ENCODE measurements at regions not wholly inside any gene's neighbourhood (a gene's known extent, or its start where the extent isn't known, plus 50 kb on each side); places are given as distances from the start of the nearest gene placed in this dataset.

DNA sequence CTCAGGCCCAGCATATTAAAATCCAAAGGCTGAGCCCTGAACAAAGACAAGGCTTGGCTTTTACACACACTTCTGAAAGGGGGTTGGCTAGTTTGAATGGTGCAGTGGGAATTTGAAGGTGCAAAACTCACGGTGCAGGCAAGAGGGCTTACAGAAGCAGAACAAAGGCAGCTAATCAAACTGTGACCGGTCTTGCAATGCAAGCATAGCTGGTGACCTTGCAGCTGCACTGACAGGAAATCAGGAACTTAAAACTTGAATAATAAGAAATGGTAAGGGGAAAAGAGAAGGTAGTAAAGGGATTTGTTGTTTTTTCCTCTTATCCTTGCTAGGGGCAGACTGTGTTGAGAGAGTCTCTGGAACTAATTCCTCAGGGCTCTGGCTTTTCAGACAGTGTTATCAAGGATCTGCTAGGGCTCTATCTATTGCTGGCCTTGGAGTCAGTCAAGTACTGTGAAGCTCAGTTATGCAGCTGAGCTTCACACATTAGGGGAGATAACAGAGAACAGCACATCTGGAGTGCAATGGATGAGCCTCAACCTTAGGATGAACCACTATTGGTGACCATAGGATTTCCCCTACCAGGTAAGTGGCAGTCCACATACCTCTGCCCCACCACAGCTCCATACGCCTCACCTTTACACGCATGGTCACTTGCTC is 97.6 kb downstream of the PPIAL4G start:
- peaks cover 8% of the 10 kb centered on the region for H3K27me3 Mint-ChIP-seq (ENCODE audit: low read depth)
- POLR2A ChIA-PET, result no interaction called here

DNA sequence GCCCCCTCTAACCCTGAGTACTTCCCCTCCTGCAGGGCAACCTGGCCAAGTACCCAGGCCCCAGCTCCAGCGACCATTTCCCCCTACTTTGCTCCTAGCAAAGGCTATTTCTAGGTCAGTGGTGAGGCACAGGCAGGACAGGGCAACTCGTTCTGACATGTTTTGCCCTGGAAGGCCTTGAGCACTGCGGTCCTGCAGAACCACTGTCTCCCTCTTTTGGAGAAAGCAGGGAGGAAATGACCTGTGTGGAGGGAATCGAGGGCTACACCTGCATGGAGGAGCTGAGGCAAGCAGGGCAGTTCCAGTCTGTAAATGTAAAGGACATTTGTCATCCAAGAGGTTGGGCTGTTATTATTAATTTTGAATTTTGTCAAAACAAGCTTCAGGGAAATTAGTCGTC is 99.1 kb downstream of the PPIAL4G start:
- DNase-seq (ENCODE audit: low spot score) (peak; percentile 19), ATAC-seq (peak; percentile 28)
- H3K4me3 Mint-ChIP-seq, result no peak overlapping the region
- TF ChIP-seq TEAD1 (CRISPR knock-in tag; IDR thresholded peaks at IDR 0.05), result no peak
- no peak for TF ChIP-seq SMAD4 (CRISPR knock-in tag; IDR thresholded peaks at IDR 0.05)
- no peak for TF ChIP-seq CREB1 (CRISPR knock-in tag; IDR thresholded peaks at IDR 0.05)
- no peak for TF ChIP-seq TCF7 (CRISPR knock-in tag; IDR thresholded peaks at IDR 0.05; ENCODE audit: low read depth)
- TF ChIP-seq, protein P1, sequence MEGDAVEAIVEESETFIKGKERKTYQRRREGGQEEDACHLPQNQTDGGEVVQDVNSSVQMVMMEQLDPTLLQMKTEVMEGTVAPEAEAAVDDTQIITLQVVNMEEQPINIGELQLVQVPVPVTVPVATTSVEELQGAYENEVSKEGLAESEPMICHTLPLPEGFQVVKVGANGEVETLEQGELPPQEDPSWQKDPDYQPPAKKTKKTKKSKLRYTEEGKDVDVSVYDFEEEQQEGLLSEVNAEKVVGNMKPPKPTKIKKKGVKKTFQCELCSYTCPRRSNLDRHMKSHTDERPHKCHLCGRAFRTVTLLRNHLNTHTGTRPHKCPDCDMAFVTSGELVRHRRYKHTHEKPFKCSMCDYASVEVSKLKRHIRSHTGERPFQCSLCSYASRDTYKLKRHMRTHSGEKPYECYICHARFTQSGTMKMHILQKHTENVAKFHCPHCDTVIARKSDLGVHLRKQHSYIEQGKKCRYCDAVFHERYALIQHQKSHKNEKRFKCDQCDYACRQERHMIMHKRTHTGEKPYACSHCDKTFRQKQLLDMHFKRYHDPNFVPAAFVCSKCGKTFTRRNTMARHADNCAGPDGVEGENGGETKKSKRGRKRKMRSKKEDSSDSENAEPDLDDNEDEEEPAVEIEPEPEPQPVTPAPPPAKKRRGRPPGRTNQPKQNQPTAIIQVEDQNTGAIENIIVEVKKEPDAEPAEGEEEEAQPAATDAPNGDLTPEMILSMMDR (IDR thresholded peaks at IDR 0.05), result no peak
- no peak for TF ChIP-seq NR2C2 (CRISPR knock-in tag; IDR thresholded peaks at IDR 0.05)
- TF ChIP-seq FOXK1 (CRISPR knock-in tag; IDR thresholded peaks at IDR 0.05), result no peak
- TF ChIP-seq NR3C1 (CRISPR knock-in tag; conservative IDR thresholded peaks at IDR 0.05; ENCODE audit: low read depth), result no peak
- TF ChIP-seq, protein P2, sequence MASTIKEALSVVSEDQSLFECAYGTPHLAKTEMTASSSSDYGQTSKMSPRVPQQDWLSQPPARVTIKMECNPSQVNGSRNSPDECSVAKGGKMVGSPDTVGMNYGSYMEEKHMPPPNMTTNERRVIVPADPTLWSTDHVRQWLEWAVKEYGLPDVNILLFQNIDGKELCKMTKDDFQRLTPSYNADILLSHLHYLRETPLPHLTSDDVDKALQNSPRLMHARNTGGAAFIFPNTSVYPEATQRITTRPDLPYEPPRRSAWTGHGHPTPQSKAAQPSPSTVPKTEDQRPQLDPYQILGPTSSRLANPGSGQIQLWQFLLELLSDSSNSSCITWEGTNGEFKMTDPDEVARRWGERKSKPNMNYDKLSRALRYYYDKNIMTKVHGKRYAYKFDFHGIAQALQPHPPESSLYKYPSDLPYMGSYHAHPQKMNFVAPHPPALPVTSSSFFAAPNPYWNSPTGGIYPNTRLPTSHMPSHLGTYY (CRISPR knock-in tag; IDR thresholded peaks at IDR 0.05), result no peak
- TF ChIP-seq ZNF263 (CRISPR knock-in tag; IDR thresholded peaks at IDR 0.05; ENCODE audit: low read depth), result no peak
- no peak for TF ChIP-seq JUN (CRISPR knock-in tag; IDR thresholded peaks at IDR 0.05)
- TF ChIP-seq, protein P3, sequence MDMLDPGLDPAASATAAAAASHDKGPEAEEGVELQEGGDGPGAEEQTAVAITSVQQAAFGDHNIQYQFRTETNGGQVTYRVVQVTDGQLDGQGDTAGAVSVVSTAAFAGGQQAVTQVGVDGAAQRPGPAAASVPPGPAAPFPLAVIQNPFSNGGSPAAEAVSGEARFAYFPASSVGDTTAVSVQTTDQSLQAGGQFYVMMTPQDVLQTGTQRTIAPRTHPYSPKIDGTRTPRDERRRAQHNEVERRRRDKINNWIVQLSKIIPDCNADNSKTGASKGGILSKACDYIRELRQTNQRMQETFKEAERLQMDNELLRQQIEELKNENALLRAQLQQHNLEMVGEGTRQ (CRISPR knock-in tag; IDR thresholded peaks at IDR 0.05), result no peak
- TF ChIP-seq, protein P4, sequence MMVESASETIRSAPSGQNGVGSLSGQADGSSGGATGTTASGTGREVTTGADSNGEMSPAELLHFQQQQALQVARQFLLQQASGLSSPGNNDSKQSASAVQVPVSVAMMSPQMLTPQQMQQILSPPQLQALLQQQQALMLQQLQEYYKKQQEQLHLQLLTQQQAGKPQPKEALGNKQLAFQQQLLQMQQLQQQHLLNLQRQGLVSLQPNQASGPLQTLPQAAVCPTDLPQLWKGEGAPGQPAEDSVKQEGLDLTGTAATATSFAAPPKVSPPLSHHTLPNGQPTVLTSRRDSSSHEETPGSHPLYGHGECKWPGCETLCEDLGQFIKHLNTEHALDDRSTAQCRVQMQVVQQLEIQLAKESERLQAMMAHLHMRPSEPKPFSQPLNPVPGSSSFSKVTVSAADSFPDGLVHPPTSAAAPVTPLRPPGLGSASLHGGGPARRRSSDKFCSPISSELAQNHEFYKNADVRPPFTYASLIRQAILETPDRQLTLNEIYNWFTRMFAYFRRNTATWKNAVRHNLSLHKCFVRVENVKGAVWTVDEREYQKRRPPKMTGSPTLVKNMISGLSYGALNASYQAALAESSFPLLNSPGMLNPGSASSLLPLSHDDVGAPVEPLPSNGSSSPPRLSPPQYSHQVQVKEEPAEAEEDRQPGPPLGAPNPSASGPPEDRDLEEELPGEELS (CRISPR knock-in tag; IDR thresholded peaks at IDR 0.05), result no peak
- no peak for TF ChIP-seq CBFB (CRISPR knock-in tag; IDR thresholded peaks at IDR 0.05; ENCODE audit: low read depth)
- H3K4me1 Mint-ChIP-seq, result peaks cover 42% of the 10 kb centered on the region
- peaks cover 6% of the 10 kb centered on the region; the same call in 1 of the 2 replicates for H3K9me3 Mint-ChIP-seq
- H3K27ac Mint-ChIP-seq, result no peak overlapping the region; the same call in 1 of the 2 replicates
- H3K27me3 Mint-ChIP-seq (ENCODE audit: low read depth), result 0 out of 2 replicates have a peak, but pooled peaks cover 3% of the 10 kb centered on the region
- ChIA-PET POLR2A (no interaction called here), CTCF (interaction anchor here (0.9 kb wide), 1 partner anchor 10 kb away, joined by 5 read pairs; no protein-coding TSS in a partner anchor)
- no peaks in the 10 kb centered on the region for H3K36me3 Mint-ChIP-seq

More for the DNA sequence above, 97.6 kb downstream of the PPIAL4G start:
- H3K4me1 Mint-ChIP-seq, result peaks cover 30% of the 10 kb centered on the region
- no peak overlapping the region for H3K4me3 Mint-ChIP-seq
- 0 out of 2 replicates have a peak overlapping the region, but pooled peaks have one; percentile 15 for H3K27ac Mint-ChIP-seq
- CTCF ChIA-PET, result no interaction called here
- DNase-seq (ENCODE audit: low spot score) (no peak), ATAC-seq (no peak)
- TF ChIP-seq ZNF671 (CRISPR knock-in tag; IDR thresholded peaks at IDR 0.05) (no peak), HMGA2 (CRISPR knock-in tag; IDR thresholded peaks at IDR 0.05) (no peak), RELA (CRISPR knock-in tag; IDR thresholded peaks at IDR 0.05; ENCODE audit: borderline replicate concordance) (no peak), NFATC4 (CRISPR knock-in tag; IDR thresholded peaks at IDR 0.05) (no peak), ESRRA (CRISPR knock-in tag; IDR thresholded peaks at IDR 0.05; ENCODE audit: borderline replicate concordance) (no peak), PRRX2 (CRISPR knock-in tag; IDR thresholded peaks at IDR 0.05) (no peak), ZNF121 (CRISPR knock-in tag; IDR thresholded peaks at IDR 0.05) (no peak), ZNF263 (CRISPR knock-in tag; IDR thresholded peaks at IDR 0.05; ENCODE audit: low read depth) (no peak)
- TF ChIP-seq, protein P5, sequence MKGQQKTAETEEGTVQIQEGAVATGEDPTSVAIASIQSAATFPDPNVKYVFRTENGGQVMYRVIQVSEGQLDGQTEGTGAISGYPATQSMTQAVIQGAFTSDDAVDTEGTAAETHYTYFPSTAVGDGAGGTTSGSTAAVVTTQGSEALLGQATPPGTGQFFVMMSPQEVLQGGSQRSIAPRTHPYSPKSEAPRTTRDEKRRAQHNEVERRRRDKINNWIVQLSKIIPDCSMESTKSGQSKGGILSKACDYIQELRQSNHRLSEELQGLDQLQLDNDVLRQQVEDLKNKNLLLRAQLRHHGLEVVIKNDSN (CRISPR knock-in tag; IDR thresholded peaks at IDR 0.05), result no peak
- TF ChIP-seq, protein P6, sequence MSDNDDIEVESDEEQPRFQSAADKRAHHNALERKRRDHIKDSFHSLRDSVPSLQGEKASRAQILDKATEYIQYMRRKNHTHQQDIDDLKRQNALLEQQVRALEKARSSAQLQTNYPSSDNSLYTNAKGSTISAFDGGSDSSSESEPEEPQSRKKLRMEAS (CRISPR knock-in tag; IDR thresholded peaks at IDR 0.05), result no peak
- H3K9me3 Mint-ChIP-seq, result peaks cover 6% of the 10 kb centered on the region; the same call in 1 of the 2 replicates
- H3K36me3 Mint-ChIP-seq, result no peaks in the 10 kb centered on the region
